ENCODE measurements at regions not wholly inside any gene's neighbourhood (a gene's known extent, or its start where the extent isn't known, plus 50 kb on each side); places are given as distances from the start of the nearest gene placed in this dataset.

DNA sequence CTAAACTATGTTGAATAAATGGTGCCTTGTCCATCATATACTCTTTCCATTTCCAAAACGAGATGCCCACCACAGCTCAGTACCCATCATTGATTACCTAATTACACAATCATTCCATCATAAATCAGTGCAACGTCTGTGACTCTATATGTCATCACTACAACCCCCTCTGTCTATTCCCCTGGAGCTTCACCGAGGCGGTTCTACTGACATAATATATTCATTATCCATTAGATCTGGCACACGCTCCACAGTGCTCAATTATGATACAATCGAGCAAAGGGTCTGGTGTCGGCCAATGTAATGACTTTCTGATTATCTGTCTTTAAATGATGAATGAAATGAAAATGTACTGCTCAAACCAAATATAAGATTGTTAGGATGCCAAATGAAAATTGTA lies 1737.7 kb upstream of the WWC1 start:
- H3K27me3 ChIP-seq (ENCODE audit: insufficient read depth, low read length) = no peaks in the 10 kb centered on the region
- TF ChIP-seq CTCF (IDR thresholded peaks at IDR 0.05; ENCODE audit: extremely low read depth, low read depth, low read length) = no peak
- no peaks in the 10 kb centered on the region for H3K4me1 ChIP-seq (ENCODE audit: insufficient read depth, low read length)
- DNase-seq (ENCODE audit: insufficient read length, low spot score, missing footprints) = no peak
- no peaks in the 10 kb centered on the region for H3K36me3 ChIP-seq (ENCODE audit: insufficient read depth, low read length)
- no peak overlapping the region for H3K27ac ChIP-seq (ENCODE audit: low read depth, low read length)
- H3K9me3 ChIP-seq (ENCODE audit: low read depth, low read length) = peaks cover 4% of the 10 kb centered on the region
- H2AFZ ChIP-seq (ENCODE audit: low read length) = no peak overlapping the region
- no peaks in the 10 kb centered on the region for H3K79me2 ChIP-seq (ENCODE audit: insufficient read depth, low read length)
- no peak overlapping the region for H3K4me2 ChIP-seq (ENCODE audit: insufficient read depth, low read length)
- H3K4me3 ChIP-seq (ENCODE audit: insufficient read depth, low read length) = no peak overlapping the region
- H4K20me1 ChIP-seq (ENCODE audit: insufficient read depth, low read length) = no peaks in the 10 kb centered on the region

DNA sequence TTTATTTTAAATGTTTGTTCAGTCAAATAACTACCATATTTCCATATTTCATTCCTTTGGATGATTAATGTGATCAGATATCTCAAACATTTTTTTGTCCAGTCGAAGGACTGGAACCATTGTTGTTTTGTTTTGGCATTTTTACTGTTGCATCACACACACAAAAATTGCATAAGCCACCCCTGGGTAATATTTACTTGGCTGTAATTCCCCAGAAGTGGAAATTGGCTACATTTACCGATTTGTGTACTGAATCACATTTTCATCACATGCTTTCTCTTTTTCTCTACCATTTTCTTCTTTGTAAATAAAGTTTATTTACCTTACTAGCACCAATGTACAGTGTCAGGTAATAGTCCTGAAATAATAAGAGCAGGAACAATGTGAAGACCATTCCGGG lies 1729.7 kb upstream of the WWC1 start:
- Histone ChIP-seq H2AFZ (ENCODE audit: low read length) (no peak overlapping the region), H4K20me1 (ENCODE audit: insufficient read depth, low read length) (no peaks in the 10 kb centered on the region), H3K36me3 (ENCODE audit: insufficient read depth, low read length) (no peaks in the 10 kb centered on the region), H3K4me2 (ENCODE audit: insufficient read depth, low read length) (no peak overlapping the region), H3K27ac (ENCODE audit: low read depth, low read length) (no peak overlapping the region), H3K9me3 (ENCODE audit: low read depth, low read length) (peaks cover 3% of the 10 kb centered on the region), H3K4me3 (ENCODE audit: insufficient read depth, low read length) (no peak overlapping the region), H3K79me2 (ENCODE audit: insufficient read depth, low read length) (no peaks in the 10 kb centered on the region), H3K4me1 (ENCODE audit: insufficient read depth, low read length) (no peaks in the 10 kb centered on the region), H3K27me3 (ENCODE audit: insufficient read depth, low read length) (no peaks in the 10 kb centered on the region)
- no peak for TF ChIP-seq CTCF (IDR thresholded peaks at IDR 0.05; ENCODE audit: extremely low read depth, low read depth, low read length)
- DNase-seq (ENCODE audit: insufficient read length, low spot score, missing footprints) = no peak

- Histone ChIP-seq H3K4me3 (ENCODE audit: insufficient read depth, low read length) (no peak overlapping the region), H3K79me2 (ENCODE audit: insufficient read depth, low read length) (no peaks in the 10 kb centered on the region), H3K4me1 (ENCODE audit: insufficient read depth, low read length) (no peaks in the 10 kb centered on the region), H2AFZ (ENCODE audit: low read length) (no peak overlapping the region), H3K36me3 (ENCODE audit: insufficient read depth, low read length) (no peaks in the 10 kb centered on the region), H3K27ac (ENCODE audit: low read depth, low read length) (no peak overlapping the region), H3K9me3 (ENCODE audit: low read depth, low read length) (peaks cover 3% of the 10 kb centered on the region), H3K4me2 (ENCODE audit: insufficient read depth, low read length) (no peak overlapping the region), H4K20me1 (ENCODE audit: insufficient read depth, low read length) (no peaks in the 10 kb centered on the region), H3K27me3 (ENCODE audit: insufficient read depth, low read length) (no peaks in the 10 kb centered on the region)
- DNase-seq (ENCODE audit: insufficient read length, low spot score, missing footprints) = no peak
- no peak for TF ChIP-seq CTCF (IDR thresholded peaks at IDR 0.05; ENCODE audit: extremely low read depth, low read depth, low read length)
These were observed 1729.2 kb upstream of the WWC1 start for GRCh38 chr5:166562246-166562645.

GRCh38 chr5:166566725-166567124 lies 1724.7 kb upstream of the WWC1 start:
- H3K9me3 ChIP-seq (ENCODE audit: low read depth, low read length) = peaks cover 4% of the 10 kb centered on the region
- no peaks in the 10 kb centered on the region for H4K20me1 ChIP-seq (ENCODE audit: insufficient read depth, low read length)
- no peaks in the 10 kb centered on the region for H3K79me2 ChIP-seq (ENCODE audit: insufficient read depth, low read length)
- no peak overlapping the region for H3K4me2 ChIP-seq (ENCODE audit: insufficient read depth, low read length)
- H3K27me3 ChIP-seq (ENCODE audit: insufficient read depth, low read length) = no peaks in the 10 kb centered on the region
- TF ChIP-seq CTCF (IDR thresholded peaks at IDR 0.05; ENCODE audit: extremely low read depth, low read depth, low read length) = no peak
- no peaks in the 10 kb centered on the region for H3K4me1 ChIP-seq (ENCODE audit: insufficient read depth, low read length)
- no peak overlapping the region for H3K4me3 ChIP-seq (ENCODE audit: insufficient read depth, low read length)
- no peak overlapping the region for H2AFZ ChIP-seq (ENCODE audit: low read length)
- DNase-seq (ENCODE audit: insufficient read length, low spot score, missing footprints) = no peak
- no peak overlapping the region for H3K27ac ChIP-seq (ENCODE audit: low read depth, low read length)
- H3K36me3 ChIP-seq (ENCODE audit: insufficient read depth, low read length) = no peaks in the 10 kb centered on the region
